ENCODE measurements at regions not wholly inside any gene's neighbourhood (a gene's known extent, or its start where the extent isn't known, plus 50 kb on each side); places are given as distances from the start of the nearest gene placed in this dataset.
"Not testable (repeated sequence)": the region's sequence is repeated elsewhere in the genome, so short reads cannot be mapped to it uniquely, and the experiment has no call there.

- DNase-seq: peak; percentile 80
These were observed 202.4 kb downstream of the MOXD1 start for GRCh38 chr6:132198896-132199295.

- DNase-seq: peak; percentile 26
These were observed 203.2 kb downstream of the MOXD1 start for GRCh38 chr6:132198040-132198439.

GRCh38 chr6:132194529-132194928, 206.7 kb downstream of the MOXD1 start:
- no peak for DNase-seq

- no peak for DNase-seq
These were observed 208.6 kb downstream of the MOXD1 start for GRCh38 chr6:132192631-132193030.

GRCh38 chr6:132190815-132191175, 210.5 kb downstream of the MOXD1 start:
- DNase-seq: peak; percentile 44

- DNase-seq: peak; percentile 65
These were observed 211.0 kb downstream of the MOXD1 start for GRCh38 chr6:132190097-132190814.

GRCh38 chr6:132188556-132189264, 212.6 kb downstream of the MOXD1 start:
- DNase-seq: peak; percentile 74

GRCh38 chr6:132187816-132188215, 213.5 kb downstream of the MOXD1 start:
- DNase-seq: no peak

- not testable (repeated sequence) for DNase-seq
These were observed 216.3 kb downstream of the MOXD1 start for GRCh38 chr6:132184966-132185365.

GRCh38 chr6:132179955-132180354, 221.3 kb downstream of the MOXD1 start:
- no peak for DNase-seq

GRCh38 chr6:132174919-132175318, 223.7 kb upstream of the CCN2 start:
- no peak for DNase-seq

GRCh38 chr6:132168961-132169360, 217.8 kb upstream of the CCN2 start:
- DNase-seq: peak; percentile 61

- DNase-seq: no peak
These were observed 217.0 kb upstream of the CCN2 start for GRCh38 chr6:132167929-132168892.

GRCh38 chr6:132166526-132167051, 215.4 kb upstream of the CCN2 start:
- no peak for DNase-seq

GRCh38 chr6:132165677-132166076, 214.5 kb upstream of the CCN2 start:
- DNase-seq: no peak

GRCh38 chr6:132161283-132161682, 210.1 kb upstream of the CCN2 start:
- peak; percentile 80 for DNase-seq

- peak; percentile 99 for DNase-seq
These were observed 202.2 kb upstream of the CCN2 start for GRCh38 chr6:132153221-132153898.

GRCh38 chr6:132147530-132148011, 196.4 kb upstream of the CCN2 start:
- peak; percentile 100 for DNase-seq

- DNase-seq: no peak
These were observed 193.3 kb upstream of the CCN2 start for GRCh38 chr6:132144456-132144855.

- DNase-seq: no peak
These were observed 192.1 kb upstream of the CCN2 start for GRCh38 chr6:132143258-132143657.

GRCh38 chr6:132142768-132143167, 191.6 kb upstream of the CCN2 start:
- peak; percentile 69 for DNase-seq

- peak; percentile 68 for DNase-seq
These were observed 191.1 kb upstream of the CCN2 start for GRCh38 chr6:132142308-132142707.
